ENCODE measurements at regions not wholly inside any gene's neighbourhood (a gene's known extent, or its start where the extent isn't known, plus 50 kb on each side); places are given as distances from the start of the nearest gene placed in this dataset.
"Not testable (repeated sequence)": the region's sequence is repeated elsewhere in the genome, so short reads cannot be mapped to it uniquely, and the experiment has no call there.

- Histone ChIP-seq H3K9me3 (ENCODE audit: low read length) (no peaks in the 10 kb centered on the region), H3K4me1 (ENCODE audit: insufficient read depth, low read length) (no peaks in the 10 kb centered on the region), H3K36me3 (ENCODE audit: insufficient read depth, low read length) (no peaks in the 10 kb centered on the region), H3K4me3 (ENCODE audit: low read length) (no peak overlapping the region), H3K27me3 (ENCODE audit: insufficient read depth, low read length) (no peaks in the 10 kb centered on the region), H2AFZ (ENCODE audit: low read depth, low read length) (no peak overlapping the region)
These were observed 233.8 kb downstream of the IL15 start for GRCh38 chr4:141870152-141870551.

- H3K4me3 ChIP-seq (ENCODE audit: low read length) = no peak overlapping the region
- H3K36me3 ChIP-seq (ENCODE audit: insufficient read depth, low read length) = no peaks in the 10 kb centered on the region
- H3K4me1 ChIP-seq (ENCODE audit: insufficient read depth, low read length) = no peaks in the 10 kb centered on the region
- H2AFZ ChIP-seq (ENCODE audit: low read depth, low read length) = no peak overlapping the region
- H3K27me3 ChIP-seq (ENCODE audit: insufficient read depth, low read length) = no peaks in the 10 kb centered on the region
- H3K9me3 ChIP-seq (ENCODE audit: low read length) = no peaks in the 10 kb centered on the region
These were observed 234.8 kb downstream of the IL15 start for GRCh38 chr4:141871086-141871770.

- not testable (repeated sequence) for H3K4me1 ChIP-seq (ENCODE audit: insufficient read depth, low read length); H2AFZ ChIP-seq (ENCODE audit: low read depth, low read length); H3K27me3 ChIP-seq (ENCODE audit: insufficient read depth, low read length); H3K4me3 ChIP-seq (ENCODE audit: low read length); H3K36me3 ChIP-seq (ENCODE audit: insufficient read depth, low read length); H3K9me3 ChIP-seq (ENCODE audit: low read length)
These were observed 246.3 kb downstream of the IL15 start for GRCh38 chr4:141882650-141883049.

- Histone ChIP-seq H3K4me3 (ENCODE audit: low read length) (no peak overlapping the region), H3K9me3 (ENCODE audit: low read length) (no peaks in the 10 kb centered on the region), H3K36me3 (ENCODE audit: insufficient read depth, low read length) (no peaks in the 10 kb centered on the region), H3K27me3 (ENCODE audit: insufficient read depth, low read length) (no peaks in the 10 kb centered on the region), H3K4me1 (ENCODE audit: insufficient read depth, low read length) (no peaks in the 10 kb centered on the region), H2AFZ (ENCODE audit: low read depth, low read length) (no peak overlapping the region)
These were observed 247.7 kb downstream of the IL15 start for GRCh38 chr4:141884070-141884469.

GRCh38 chr4:141885112-141885511 lies 248.7 kb downstream of the IL15 start:
- H3K4me1 ChIP-seq (ENCODE audit: insufficient read depth, low read length) = no peaks in the 10 kb centered on the region
- H3K36me3 ChIP-seq (ENCODE audit: insufficient read depth, low read length) = no peaks in the 10 kb centered on the region
- H3K4me3 ChIP-seq (ENCODE audit: low read length) = no peak overlapping the region
- no peaks in the 10 kb centered on the region for H3K9me3 ChIP-seq (ENCODE audit: low read length)
- H3K27me3 ChIP-seq (ENCODE audit: insufficient read depth, low read length) = no peaks in the 10 kb centered on the region
- no peak overlapping the region for H2AFZ ChIP-seq (ENCODE audit: low read depth, low read length)

- Histone ChIP-seq H3K36me3 (ENCODE audit: insufficient read depth, low read length) (no peaks in the 10 kb centered on the region), H3K4me1 (ENCODE audit: insufficient read depth, low read length) (no peaks in the 10 kb centered on the region), H3K4me3 (ENCODE audit: low read length) (no peak overlapping the region), H3K27me3 (ENCODE audit: insufficient read depth, low read length) (no peaks in the 10 kb centered on the region), H2AFZ (ENCODE audit: low read depth, low read length) (no peak overlapping the region), H3K9me3 (ENCODE audit: low read length) (no peaks in the 10 kb centered on the region)
These were observed 253.9 kb downstream of the IL15 start for GRCh38 chr4:141890279-141890678.

GRCh38 chr4:141891260-141892120 lies 255.1 kb downstream of the IL15 start:
- H3K4me1 ChIP-seq (ENCODE audit: insufficient read depth, low read length) = no peaks in the 10 kb centered on the region
- H3K4me3 ChIP-seq (ENCODE audit: low read length) = no peak overlapping the region
- H3K9me3 ChIP-seq (ENCODE audit: low read length) = no peaks in the 10 kb centered on the region
- no peaks in the 10 kb centered on the region for H3K36me3 ChIP-seq (ENCODE audit: insufficient read depth, low read length)
- no peak overlapping the region for H2AFZ ChIP-seq (ENCODE audit: low read depth, low read length)
- H3K27me3 ChIP-seq (ENCODE audit: insufficient read depth, low read length) = no peaks in the 10 kb centered on the region

GRCh38 chr4:141896687-141897086 lies 260.3 kb downstream of the IL15 start:
- H3K36me3 ChIP-seq (ENCODE audit: insufficient read depth, low read length) = no peaks in the 10 kb centered on the region
- H3K4me1 ChIP-seq (ENCODE audit: insufficient read depth, low read length) = no peaks in the 10 kb centered on the region
- no peaks in the 10 kb centered on the region for H3K9me3 ChIP-seq (ENCODE audit: low read length)
- no peak overlapping the region for H3K4me3 ChIP-seq (ENCODE audit: low read length)
- no peaks in the 10 kb centered on the region for H3K27me3 ChIP-seq (ENCODE audit: insufficient read depth, low read length)
- no peak overlapping the region for H2AFZ ChIP-seq (ENCODE audit: low read depth, low read length)

GRCh38 chr4:141898346-141898745 lies 262.0 kb downstream of the IL15 start:
- Histone ChIP-seq H3K36me3 (ENCODE audit: insufficient read depth, low read length) (no peaks in the 10 kb centered on the region), H3K9me3 (ENCODE audit: low read length) (no peaks in the 10 kb centered on the region), H3K27me3 (ENCODE audit: insufficient read depth, low read length) (no peaks in the 10 kb centered on the region), H3K4me1 (ENCODE audit: insufficient read depth, low read length) (no peaks in the 10 kb centered on the region), H2AFZ (ENCODE audit: low read depth, low read length) (no peak overlapping the region), H3K4me3 (ENCODE audit: low read length) (no peak overlapping the region)

- H3K9me3 ChIP-seq (ENCODE audit: low read length) = no peaks in the 10 kb centered on the region
- no peak overlapping the region for H2AFZ ChIP-seq (ENCODE audit: low read depth, low read length)
- no peaks in the 10 kb centered on the region for H3K4me1 ChIP-seq (ENCODE audit: insufficient read depth, low read length)
- H3K36me3 ChIP-seq (ENCODE audit: insufficient read depth, low read length) = no peaks in the 10 kb centered on the region
- no peak overlapping the region for H3K4me3 ChIP-seq (ENCODE audit: low read length)
- H3K27me3 ChIP-seq (ENCODE audit: insufficient read depth, low read length) = no peaks in the 10 kb centered on the region
These were observed 262.7 kb downstream of the IL15 start for GRCh38 chr4:141899103-141899502.

GRCh38 chr4:141899541-141899940 lies 263.2 kb downstream of the IL15 start:
- H3K36me3 ChIP-seq (ENCODE audit: insufficient read depth, low read length) = no peaks in the 10 kb centered on the region
- H2AFZ ChIP-seq (ENCODE audit: low read depth, low read length) = no peak overlapping the region
- no peaks in the 10 kb centered on the region for H3K9me3 ChIP-seq (ENCODE audit: low read length)
- no peaks in the 10 kb centered on the region for H3K4me1 ChIP-seq (ENCODE audit: insufficient read depth, low read length)
- H3K27me3 ChIP-seq (ENCODE audit: insufficient read depth, low read length) = no peaks in the 10 kb centered on the region
- no peak overlapping the region for H3K4me3 ChIP-seq (ENCODE audit: low read length)

- no peak overlapping the region for H3K4me3 ChIP-seq (ENCODE audit: low read length)
- H3K27me3 ChIP-seq (ENCODE audit: insufficient read depth, low read length) = no peaks in the 10 kb centered on the region
These were observed 264.5 kb downstream of the IL15 start for GRCh38 chr4:141900856-141901255.

GRCh38 chr4:141905751-141906150 lies 269.4 kb downstream of the IL15 start:
- Histone ChIP-seq H3K4me1 (ENCODE audit: insufficient read depth, low read length) (no peaks in the 10 kb centered on the region), H3K4me3 (ENCODE audit: low read length) (no peak overlapping the region), H3K36me3 (ENCODE audit: insufficient read depth, low read length) (no peaks in the 10 kb centered on the region), H3K9me3 (ENCODE audit: low read length) (no peaks in the 10 kb centered on the region), H2AFZ (ENCODE audit: low read depth, low read length) (no peak overlapping the region), H3K27me3 (ENCODE audit: insufficient read depth, low read length) (no peaks in the 10 kb centered on the region)

More at GRCh38 chr4:141900856-141901255, 264.5 kb downstream of the IL15 start:
- Histone ChIP-seq H3K4me1 (ENCODE audit: insufficient read depth, low read length) (no peaks in the 10 kb centered on the region), H3K36me3 (ENCODE audit: insufficient read depth, low read length) (no peaks in the 10 kb centered on the region), H2AFZ (ENCODE audit: low read depth, low read length) (no peak overlapping the region), H3K9me3 (ENCODE audit: low read length) (no peaks in the 10 kb centered on the region)
